H1 (cell line): ENCODE measurements at regions not wholly inside any gene's neighbourhood (a gene's known extent, or its start where the extent isn't known, plus 50 kb on each side); places are given as distances from the start of the nearest gene placed in this dataset.

Source experiments
- CTCF ChIA-PET: fragments of 300-600 bp; sonication (Branson Sonifier 250); formaldehyde crosslinking; loops from one replicate; lab custom pipeline; 2021; ENCODE audit not compliant: partially characterized antibody; lab: Charles Lee
- POLR2A ChIA-PET: fragments of 300-600 bp; sonication (Branson Sonifier 250); formaldehyde crosslinking; loops from one replicate; lab custom pipeline; 2021; ENCODE audit warnings: inconsistent platforms; ENCODE audit not compliant: partially characterized antibody; lab: Charles Lee
- DNase-seq, 2 experiments: peaks; one replicate each; pipeline versions ENCODE4 v3.0.0 to v3.0.0-alpha.2; 2010 to 2022; ENCODE audit warnings: low spot score in 2 of 2, low read depth in 1 of 2, mixed read lengths in 1 of 2
- FAIRE-seq: peaks from 2 replicates; lab custom pipeline; 2011; peaks lifted over from hg19 to GRCh38; lab: Jason Lieb, UNC
- H2AFZ ChIP-seq: 2 replicates; pipeline ENCODE4 v1.8.1; 2012; ENCODE audit warnings: low read length, inconsistent platforms
- H2AK5ac ChIP-seq: 2 replicates; pipeline ENCODE4 v1.6.1; 2013; ENCODE audit warnings: low read depth, low read length
- H2BK120ac ChIP-seq: replicated peaks from 2 replicates; pipeline ENCODE3; 2013; ENCODE audit warnings: low read depth, low read length, inconsistent platforms
- H2BK12ac ChIP-seq: 2 replicates; pipeline ENCODE4 v1.6.1; 2013; ENCODE audit warnings: low read depth, low read length
- H2BK15ac ChIP-seq: 2 replicates; pipeline ENCODE4 v1.6.1; 2013; ENCODE audit warnings: low read length
- H2BK20ac ChIP-seq: 2 replicates; pipeline ENCODE4 v1.6.1; 2013; ENCODE audit warnings: low read length
- H2BK5ac ChIP-seq: 2 replicates; pipeline ENCODE4 v1.6.1; 2013; ENCODE audit warnings: low read depth, low read length
- H3K14ac ChIP-seq: 2 replicates; pipeline ENCODE4 v1.6.1; 2013; ENCODE audit warnings: inconsistent platforms; ENCODE audit not compliant: insufficient read length
- H3K18ac ChIP-seq: 2 replicates; pipeline ENCODE4 v1.6.1; 2013; ENCODE audit warnings: low read length; ENCODE audit errors: extremely low read depth
- H3K23ac ChIP-seq: 2 replicates; pipeline ENCODE4 v1.6.1; 2013; ENCODE audit warnings: inconsistent platforms; ENCODE audit not compliant: insufficient read length
- H3K23me2 ChIP-seq: 2 replicates; pipeline ENCODE4 v1.6.1; 2013; ENCODE audit warnings: low read depth, low read length
- H3K27ac ChIP-seq: 2 replicates; pipeline ENCODE4 v1.6.1; 2011; ENCODE audit warnings: low read depth, low read length, inconsistent platforms
- H3K27me3 ChIP-seq, 4 experiments: replicated peaks in 1 of 4; 1 replicate in 1 of 4; 2 replicates in 3 of 4; pipeline versions ENCODE4 v1.6.1 to v1.8.1; 2011 to 2013; ENCODE audit warnings: low read length in 3 of 4, mild to moderate bottlenecking in 3 of 4, inconsistent platforms in 2 of 4, mixed read lengths in 2 of 4, moderate library complexity in 1 of 4; ENCODE audit not compliant: control insufficient read depth in 3 of 4, insufficient read depth in 3 of 4; ENCODE audit errors: extremely low read depth in 1 of 4
- H3K36me3 ChIP-seq, 4 experiments: 2 replicates each; pipeline versions ENCODE4 v1.6.1 to v1.8.1; 2011 to 2013; ENCODE audit warnings: mild to moderate bottlenecking in 4 of 4, low read length in 3 of 4, moderate library complexity in 2 of 4, control low read depth in 1 of 4, inconsistent platforms in 1 of 4; ENCODE audit not compliant: insufficient read depth in 4 of 4, control insufficient read depth in 2 of 4
- H3K4ac ChIP-seq: replicated peaks from 2 replicates; pipeline ENCODE3; 2013; ENCODE audit warnings: low read length, low read depth, mixed read lengths, inconsistent platforms; ENCODE audit not compliant: insufficient read length
- H3K4me1 ChIP-seq, 4 experiments: replicated peaks in 1 of 4; 1 replicate in 1 of 4; 2 replicates in 3 of 4; pipeline versions ENCODE4 v1.6.1 to v1.8.1; 2011 to 2013; ENCODE audit warnings: low read length in 3 of 4, inconsistent platforms in 2 of 4, mixed read lengths in 1 of 4; ENCODE audit not compliant: insufficient read depth in 4 of 4, control insufficient read depth in 3 of 4
- H3K4me2 ChIP-seq, 2 experiments: 2 replicates each; pipeline versions ENCODE4 v1.6.1 to v1.8.1; 2011 to 2013; ENCODE audit warnings: low read depth in 2 of 2, low read length in 2 of 2, control low read depth in 1 of 2, inconsistent platforms in 1 of 2, mild to moderate bottlenecking in 1 of 2; ENCODE audit not compliant: insufficient read depth in 1 of 2
- H3K4me3 ChIP-seq, 4 experiments: fragments of 200-600, 300-600 bp in 1 of 4; sonication (generic), shearing (Covaris generic), sonication (Bioruptor Twin) in 1 of 4; 2 replicates each; pipeline versions ENCODE4 v1.5.1 to v1.8.1; 2011 to 2016; ENCODE audit warnings: low read length in 4 of 4, low read depth in 3 of 4, control low read depth in 2 of 4, inconsistent platforms in 2 of 4, mild to moderate bottlenecking in 2 of 4, mixed read lengths in 1 of 4, moderate library complexity in 1 of 4; ENCODE audit not compliant: insufficient read depth in 2 of 4; ENCODE audit errors: extremely low read depth in 1 of 4
- H3K56ac ChIP-seq: replicated peaks from 2 replicates; pipeline ENCODE3; 2013; ENCODE audit warnings: low read depth, mild to moderate bottlenecking, mixed read lengths, low read length, inconsistent platforms; ENCODE audit not compliant: insufficient read length
- H3K79me1 ChIP-seq: 2 replicates; pipeline ENCODE4 v1.6.1; 2013; ENCODE audit warnings: low read depth, low read length, control low read depth
- H3K79me2 ChIP-seq, 2 experiments: 2 replicates each; pipeline versions ENCODE4 v1.6.1 to v1.8.1; 2012 to 2013; ENCODE audit warnings: low read length in 2 of 2, mild to moderate bottlenecking in 2 of 2, inconsistent platforms in 1 of 2; ENCODE audit not compliant: insufficient read depth in 2 of 2, control insufficient read depth in 1 of 2
- H3K9ac ChIP-seq, 4 experiments: replicated peaks in 1 of 4; 1 replicate in 1 of 4; 2 replicates in 3 of 4; pipeline versions ENCODE4 v1.6.1 to v1.8.1; 2011 to 2013; ENCODE audit warnings: low read depth in 3 of 4, low read length in 3 of 4, control low read depth in 2 of 4, mild to moderate bottlenecking in 2 of 4, moderate library complexity in 2 of 4, inconsistent platforms in 1 of 4; ENCODE audit errors: extremely low read depth in 1 of 4
- H3K9me3 ChIP-seq, 2 experiments: 2 replicates each; pipeline versions ENCODE4 v1.6.1 to v1.8.1; 2012 to 2013; ENCODE audit warnings: mild to moderate bottlenecking in 2 of 2, moderate library complexity in 2 of 2, control low read depth in 1 of 2, inconsistent platforms in 1 of 2, low read depth in 1 of 2, low read length in 1 of 2, mixed read lengths in 1 of 2; ENCODE audit not compliant: insufficient read depth in 2 of 2
- H4K20me1 ChIP-seq, 2 experiments: replicated peaks in 1 of 2; 2 replicates each; pipeline versions ENCODE3 to v1.8.1; 2011 to 2013; ENCODE audit warnings: inconsistent platforms in 2 of 2, low read length in 2 of 2, mild to moderate bottlenecking in 1 of 2; ENCODE audit not compliant: insufficient read depth in 2 of 2, control insufficient read depth in 1 of 2
- H4K5ac ChIP-seq: 2 replicates; pipeline ENCODE4 v1.6.1; 2013; ENCODE audit warnings: low read length, low read depth, mixed read lengths, inconsistent platforms; ENCODE audit not compliant: insufficient read length
- H4K8ac ChIP-seq: 2 replicates; pipeline ENCODE4 v1.8.0; 2013; ENCODE audit warnings: mild to moderate bottlenecking, moderate library complexity, low read length, inconsistent platforms; ENCODE audit not compliant: insufficient read depth; ENCODE audit errors: extremely low read depth
- H4K91ac ChIP-seq: replicated peaks from 2 replicates; pipeline ENCODE3; 2013; ENCODE audit warnings: low read length, mixed read lengths, inconsistent platforms; ENCODE audit not compliant: insufficient read length
- SIX5 ChIP-seq: IDR thresholded peaks from 2 replicates; pipeline ENCODE4 v1.6.1; 2011; ENCODE audit warnings: mild to moderate bottlenecking, low read depth, low read length
- WGBS, 2 experiments: shearing (Covaris generic) in 1 of 2; methylation state at CpG; one replicate each; pipeline versions ENCODE4 v1.1.6 to v1.1.7; 2013 to 2015; ENCODE audit warnings: low lambda C conversion rate in 2 of 2, mixed read lengths in 2 of 2, inconsistent platforms in 1 of 2, low coverage in 1 of 2, missing lambda C conversion rate in 1 of 2; ENCODE audit not compliant: insufficient replicate concordance in 2 of 2, insufficient coverage in 1 of 2, insufficient read length in 1 of 2; ENCODE audit errors: extremely low coverage in 1 of 2, missing lambda C conversion rate in 1 of 2; 5-methylcytosine and 5-hydroxymethylcytosine counted together

DNA sequence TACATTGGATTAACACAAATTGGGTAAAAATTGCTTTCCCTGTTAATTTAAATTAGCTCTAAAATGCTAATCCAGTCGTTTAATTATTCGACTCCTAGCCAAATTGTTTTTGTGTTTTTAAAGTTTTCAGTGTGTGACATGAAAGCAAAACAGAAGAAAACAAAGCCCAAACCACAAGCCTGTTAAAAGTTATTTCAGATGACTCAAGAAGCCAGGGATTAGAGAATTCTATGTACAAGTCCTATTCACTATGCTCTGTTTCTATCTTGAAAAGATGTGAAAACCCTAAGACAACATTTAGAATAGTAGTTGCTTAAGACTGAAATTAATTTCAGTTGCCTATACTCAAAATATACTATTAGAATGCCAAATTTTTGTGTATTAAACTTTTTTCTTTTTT lies 294.8 kb upstream of the ADAMTS5 start:
- Histone ChIP-seq H4K91ac (no peak overlapping the region), H2AK5ac (no peak overlapping the region), H3K9ac (no peak overlapping the region), H3K23ac (no peak overlapping the region), H3K23me2 (0 out of 2 replicates have a peak, but pooled peaks cover 2% of the 10 kb centered on the region), H2BK20ac (no peak overlapping the region), H3K4me3 (no peak overlapping the region), H3K36me3 (no peaks in the 10 kb centered on the region), H3K56ac (no peak overlapping the region), H4K8ac (no peak overlapping the region), H2BK15ac (no peak overlapping the region), H3K9me3 (no peaks in the 10 kb centered on the region), H2AFZ (no peak overlapping the region), H3K79me1 (no peaks in the 10 kb centered on the region), H3K27ac (no peak overlapping the region), H3K4me2 (no peak overlapping the region), H3K79me2 (no peaks in the 10 kb centered on the region), H3K27me3 (peaks cover 0 to 1% (median 0%) of the 10 kb centered on the region in 4 experiments; a peak in 1 of 7 replicates), H4K5ac (no peak overlapping the region), H3K18ac (no peak overlapping the region), H2BK120ac (no peak overlapping the region), H2BK5ac (no peak overlapping the region), H3K4ac (no peak overlapping the region), H2BK12ac (no peak overlapping the region)
- DNase-seq (no peak), FAIRE-seq (no peak)
- 94% methylated on average over 2 of the region's 2 CpGs; no CpG with 5 or more reads in 1 of the 2 experiments for WGBS, 2 experiments
- ChIA-PET POLR2A (interaction anchor here (0.6 kb wide), 1 partner anchor 1146 kb away, joined by 3 read pairs; no protein-coding TSS in a partner anchor), CTCF (no interaction called here)
- no peak for TF ChIP-seq SIX5
- TF ChIP-seq, all 59 proteins: peak for 0
- Histone ChIP-seq H4K20me1 (no peaks in the 10 kb centered on the region), H3K4me1 (no peaks in the 10 kb centered on the region), H3K14ac (no peak overlapping the region)
